ENCODE measurements at regions not wholly inside any gene's neighbourhood (a gene's known extent, or its start where the extent isn't known, plus 50 kb on each side); places are given as distances from the start of the nearest gene placed in this dataset.
A peak's percentile ranks its signal among the peaks of the same experiment; 100 is the strongest.

DNA sequence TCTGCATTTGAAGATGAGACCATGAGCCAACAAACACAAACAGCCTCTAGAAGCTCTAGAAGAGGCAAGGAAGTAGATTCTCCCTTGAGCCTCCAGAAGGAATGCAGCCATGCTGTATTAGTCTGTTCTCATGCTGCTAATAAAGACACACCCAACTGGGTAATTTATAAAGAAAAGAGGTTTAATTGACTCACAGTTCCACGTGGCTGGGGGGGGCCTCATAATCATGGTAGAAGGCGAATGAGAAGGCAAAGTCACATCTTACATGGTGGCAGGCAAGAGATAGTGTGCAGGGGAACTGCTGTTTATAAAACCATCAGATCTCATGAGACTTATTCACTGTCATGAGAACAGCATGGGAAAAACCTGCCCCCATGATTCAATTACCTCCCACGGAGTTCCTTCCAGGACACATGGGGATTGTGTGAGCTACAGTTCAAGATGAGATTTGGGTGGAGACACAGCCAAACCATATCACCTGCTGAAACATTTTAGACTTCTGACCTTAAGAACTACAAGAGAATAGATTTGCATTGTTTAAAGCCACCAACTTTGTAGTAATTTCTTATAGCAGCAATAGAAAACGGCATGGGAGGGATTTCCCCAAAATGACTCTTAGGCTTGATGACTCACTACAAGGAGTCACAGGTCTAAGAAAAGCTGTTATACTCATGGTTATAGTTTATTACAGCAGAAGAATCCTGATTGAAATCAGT, 284.4 kb upstream of the SFRP2 start:
- DNase-seq (ENCODE audit: low read depth in 1 of 2, low spot score in 1 of 2): peak in 1 of 2 donors; percentile 3
- no peaks in the 10 kb centered on the region for H3K36me3 ChIP-seq
- no peak overlapping the region for H3K4me3 ChIP-seq
- H3K4me1 ChIP-seq (ENCODE audit: low read depth): no peaks in the 10 kb centered on the region
- H3K9me3 ChIP-seq (ENCODE audit: low read depth): no peaks in the 10 kb centered on the region
- no peak overlapping the region for H3K27ac ChIP-seq
- TF ChIP-seq, protein P1, sequence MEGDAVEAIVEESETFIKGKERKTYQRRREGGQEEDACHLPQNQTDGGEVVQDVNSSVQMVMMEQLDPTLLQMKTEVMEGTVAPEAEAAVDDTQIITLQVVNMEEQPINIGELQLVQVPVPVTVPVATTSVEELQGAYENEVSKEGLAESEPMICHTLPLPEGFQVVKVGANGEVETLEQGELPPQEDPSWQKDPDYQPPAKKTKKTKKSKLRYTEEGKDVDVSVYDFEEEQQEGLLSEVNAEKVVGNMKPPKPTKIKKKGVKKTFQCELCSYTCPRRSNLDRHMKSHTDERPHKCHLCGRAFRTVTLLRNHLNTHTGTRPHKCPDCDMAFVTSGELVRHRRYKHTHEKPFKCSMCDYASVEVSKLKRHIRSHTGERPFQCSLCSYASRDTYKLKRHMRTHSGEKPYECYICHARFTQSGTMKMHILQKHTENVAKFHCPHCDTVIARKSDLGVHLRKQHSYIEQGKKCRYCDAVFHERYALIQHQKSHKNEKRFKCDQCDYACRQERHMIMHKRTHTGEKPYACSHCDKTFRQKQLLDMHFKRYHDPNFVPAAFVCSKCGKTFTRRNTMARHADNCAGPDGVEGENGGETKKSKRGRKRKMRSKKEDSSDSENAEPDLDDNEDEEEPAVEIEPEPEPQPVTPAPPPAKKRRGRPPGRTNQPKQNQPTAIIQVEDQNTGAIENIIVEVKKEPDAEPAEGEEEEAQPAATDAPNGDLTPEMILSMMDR (IDR thresholded peaks at IDR 0.05; ENCODE audit: low read depth, low read length): no peak
- no peaks in the 10 kb centered on the region for H3K27me3 ChIP-seq

DNA sequence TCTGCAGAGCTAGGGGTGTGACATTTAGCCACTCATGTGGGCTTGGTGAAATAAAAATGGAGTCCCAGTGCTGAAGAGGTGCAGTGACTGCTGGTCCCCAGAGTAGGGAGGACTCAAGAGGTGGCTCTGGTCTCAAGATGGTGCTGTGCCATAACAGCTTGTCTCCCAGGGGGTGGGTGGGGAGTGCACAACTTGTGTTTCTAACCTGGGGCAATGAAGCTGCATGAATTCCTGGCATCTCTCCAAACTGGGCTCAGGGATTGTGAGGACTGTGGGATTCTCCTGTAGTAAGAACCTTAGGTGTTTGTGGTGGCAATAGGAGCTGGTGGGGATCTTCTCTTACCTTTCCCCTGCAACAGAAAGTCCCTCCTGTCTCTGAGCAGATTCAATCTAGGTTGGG, 278.9 kb upstream of the SFRP2 start:
- Histone ChIP-seq H3K9me3 (ENCODE audit: low read depth) (no peaks in the 10 kb centered on the region), H3K4me1 (ENCODE audit: low read depth) (no peaks in the 10 kb centered on the region), H3K27me3 (no peaks in the 10 kb centered on the region), H3K27ac (no peak overlapping the region), H3K36me3 (no peaks in the 10 kb centered on the region), H3K4me3 (no peak overlapping the region)
- TF ChIP-seq, protein P1 (IDR thresholded peaks at IDR 0.05; ENCODE audit: low read depth, low read length): no peak
- DNase-seq (ENCODE audit: low read depth in 1 of 2, low spot score in 1 of 2): no peak

DNA sequence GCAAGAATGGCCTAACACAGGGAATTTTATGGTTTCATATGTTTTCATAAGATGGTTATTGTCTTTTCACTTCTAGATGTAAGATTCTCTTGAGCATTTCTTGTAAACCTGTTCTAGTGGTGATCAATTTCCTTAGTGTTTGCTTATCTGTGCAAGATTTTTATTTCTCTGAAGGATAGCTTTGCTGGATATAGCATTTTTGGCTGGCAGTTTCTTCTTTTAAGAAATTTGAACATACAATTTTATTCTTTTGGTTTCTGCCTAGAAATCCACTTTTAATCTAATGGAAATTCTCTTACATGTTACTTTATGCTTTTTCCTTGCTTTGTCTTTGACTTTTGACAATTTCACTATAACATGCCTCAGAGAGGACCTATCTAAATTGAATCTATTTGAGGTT, 276.5 kb upstream of the SFRP2 start:
- Histone ChIP-seq H3K27ac (no peak overlapping the region), H3K27me3 (no peaks in the 10 kb centered on the region), H3K9me3 (ENCODE audit: low read depth) (no peaks in the 10 kb centered on the region), H3K4me3 (no peak overlapping the region), H3K36me3 (no peaks in the 10 kb centered on the region), H3K4me1 (ENCODE audit: low read depth) (no peaks in the 10 kb centered on the region)
- TF ChIP-seq, protein P1 (IDR thresholded peaks at IDR 0.05; ENCODE audit: low read depth, low read length): no peak
- no peak for DNase-seq (ENCODE audit: low read depth in 1 of 2, low spot score in 1 of 2)

DNA sequence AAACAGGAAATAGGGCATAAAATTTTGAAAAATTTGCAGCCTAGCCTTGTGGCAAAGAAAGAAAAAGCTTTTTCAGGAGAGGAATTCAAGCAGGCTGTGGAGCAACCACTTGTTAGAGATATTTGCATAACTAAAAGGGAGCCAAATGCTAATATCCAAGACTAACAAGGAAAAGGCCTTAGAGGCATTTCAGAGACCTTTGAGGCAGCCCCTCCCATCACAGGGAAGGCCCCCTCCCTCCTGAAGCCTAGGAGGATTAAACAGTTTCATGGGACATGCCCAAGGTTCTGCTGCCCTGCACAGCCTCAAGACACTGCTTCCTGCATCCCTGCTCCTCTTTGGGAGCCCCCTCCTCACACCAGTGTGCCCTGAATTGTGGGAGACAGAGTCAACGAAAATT, 275.4 kb upstream of the SFRP2 start:
- H3K27me3 ChIP-seq: no peaks in the 10 kb centered on the region
- no peak overlapping the region for H3K27ac ChIP-seq
- H3K9me3 ChIP-seq (ENCODE audit: low read depth): no peaks in the 10 kb centered on the region
- H3K4me3 ChIP-seq: no peak overlapping the region
- H3K36me3 ChIP-seq: no peaks in the 10 kb centered on the region
- no peak for DNase-seq (ENCODE audit: low read depth in 1 of 2, low spot score in 1 of 2)
- no peaks in the 10 kb centered on the region for H3K4me1 ChIP-seq (ENCODE audit: low read depth)
- TF ChIP-seq, protein P1 (IDR thresholded peaks at IDR 0.05; ENCODE audit: low read depth, low read length): no peak

DNA sequence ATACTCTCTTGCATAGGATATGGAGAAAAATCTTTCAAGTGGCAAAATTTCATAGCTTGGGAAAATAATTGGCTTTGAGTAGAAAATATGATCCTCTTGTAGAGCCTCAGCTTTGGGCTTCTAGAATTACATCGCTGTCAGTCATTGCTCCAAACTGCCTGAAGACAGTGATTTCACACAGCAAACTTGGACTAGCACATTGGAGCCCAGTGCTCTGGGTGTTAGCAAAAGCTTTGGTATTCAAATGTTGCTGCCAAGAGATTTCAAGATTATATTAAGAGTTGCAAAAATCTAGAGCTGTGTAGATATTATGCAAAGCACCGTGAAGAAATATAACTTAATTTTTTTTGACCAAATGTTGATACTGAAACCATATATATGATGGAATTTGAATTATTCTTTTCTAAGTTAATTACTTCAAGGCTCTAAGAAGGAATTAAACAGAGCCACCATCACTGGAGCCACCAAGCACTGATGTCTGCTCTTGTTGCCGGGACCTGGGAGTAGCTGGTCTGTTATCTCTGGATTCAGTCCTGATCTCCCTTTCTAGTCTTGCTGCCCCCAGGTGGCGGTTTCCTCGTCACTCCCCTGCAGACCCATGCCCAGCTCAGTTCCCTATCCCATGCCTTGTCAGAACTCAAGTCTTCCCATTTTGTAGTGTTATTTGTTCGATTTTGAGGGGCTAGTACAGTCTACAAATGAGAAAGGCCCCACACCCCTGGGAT, 260.7 kb upstream of the SFRP2 start:
- Histone ChIP-seq H3K9me3 (ENCODE audit: low read depth) (no peaks in the 10 kb centered on the region), H3K36me3 (no peaks in the 10 kb centered on the region), H3K27me3 (no peaks in the 10 kb centered on the region), H3K4me3 (no peak overlapping the region), H3K27ac (no peak overlapping the region), H3K4me1 (ENCODE audit: low read depth) (no peaks in the 10 kb centered on the region)
- TF ChIP-seq, protein P1 (IDR thresholded peaks at IDR 0.05; ENCODE audit: low read depth, low read length): no peak
- DNase-seq (ENCODE audit: low read depth in 1 of 2, low spot score in 1 of 2): peak; percentile 2 to 22

All from cardiac muscle cell (in vitro differentiated cells and primary cell).